NCI-H1694 (cell line): ENCODE measurements at regions not wholly inside any gene's neighbourhood (a gene's known extent, or its start where the extent isn't known, plus 50 kb on each side); places are given as distances from the start of the nearest gene placed in this dataset.
"Not testable (repeated sequence)": the region's sequence is repeated elsewhere in the genome, so short reads cannot be mapped to it uniquely, and the experiment has no call there.

ENCODE experiments used
- DNase-seq: peaks from one replicate; lab custom pipeline; 2025; lab: John Stamatoyannopoulos, UW

- not testable (repeated sequence) for DNase-seq
Observed at GRCh38 chrX:80508083-80508482, 87.8 kb downstream of the TENT5D start.

GRCh38 chrX:80511969-80512760, 91.9 kb downstream of the TENT5D start:
- DNase-seq, result no peak

GRCh38 chrX:80512924-80513323, 92.7 kb downstream of the TENT5D start:
- no peak for DNase-seq

DNA sequence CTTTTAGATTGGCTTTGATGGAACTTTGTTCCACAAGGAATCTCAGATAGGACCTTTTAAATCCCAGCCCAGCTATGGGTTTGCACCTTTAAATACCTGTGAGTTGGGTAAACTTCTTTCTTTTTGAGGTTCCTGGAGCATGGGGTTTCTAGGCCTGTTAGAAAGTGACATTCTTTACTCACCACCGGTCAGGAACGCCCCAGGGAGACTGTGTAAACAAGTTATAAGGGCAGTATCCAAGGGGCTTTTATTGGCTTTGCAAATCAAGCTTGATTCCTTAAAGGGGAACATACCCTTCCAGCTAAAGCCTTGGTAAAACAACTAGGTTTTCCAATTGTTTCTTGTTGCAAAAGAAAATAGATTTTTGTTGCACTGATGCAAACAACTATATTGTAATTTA, 93.4 kb downstream of the TENT5D start:
- no peak for DNase-seq

DNA sequence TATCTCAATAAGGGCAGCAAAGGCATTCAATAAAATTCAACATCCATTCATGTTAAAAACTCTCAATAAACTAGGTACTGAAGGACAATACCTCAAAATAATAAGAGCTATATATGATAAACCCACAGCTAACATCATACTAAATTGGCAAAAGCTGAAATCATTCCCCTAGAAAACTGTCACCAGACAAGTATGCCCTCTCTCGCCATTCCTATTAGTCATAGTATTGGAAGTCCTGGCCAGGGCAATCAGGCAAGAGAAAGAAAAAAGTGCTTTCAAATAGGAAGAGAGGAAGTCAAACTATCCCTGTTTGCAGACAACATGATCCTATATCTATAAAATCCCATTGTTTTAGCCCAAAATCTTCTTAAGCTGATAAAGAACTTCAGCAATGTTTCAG, 116.8 kb downstream of the TENT5D start:
- no peak for DNase-seq

- no peak for DNase-seq
Observed at GRCh38 chrX:80550722-80551121, 130.5 kb downstream of the TENT5D start.

GRCh38 chrX:80556148-80556547, 135.9 kb downstream of the TENT5D start:
- no peak for DNase-seq

GRCh38 chrX:80572636-80573035, 152.4 kb downstream of the TENT5D start:
- DNase-seq, result no peak

- no peak for DNase-seq
Observed at GRCh38 chrX:80573275-80573674, 153.0 kb downstream of the TENT5D start.

GRCh38 chrX:80574486-80575086, 154.3 kb downstream of the TENT5D start:
- not testable (repeated sequence) for DNase-seq

DNA sequence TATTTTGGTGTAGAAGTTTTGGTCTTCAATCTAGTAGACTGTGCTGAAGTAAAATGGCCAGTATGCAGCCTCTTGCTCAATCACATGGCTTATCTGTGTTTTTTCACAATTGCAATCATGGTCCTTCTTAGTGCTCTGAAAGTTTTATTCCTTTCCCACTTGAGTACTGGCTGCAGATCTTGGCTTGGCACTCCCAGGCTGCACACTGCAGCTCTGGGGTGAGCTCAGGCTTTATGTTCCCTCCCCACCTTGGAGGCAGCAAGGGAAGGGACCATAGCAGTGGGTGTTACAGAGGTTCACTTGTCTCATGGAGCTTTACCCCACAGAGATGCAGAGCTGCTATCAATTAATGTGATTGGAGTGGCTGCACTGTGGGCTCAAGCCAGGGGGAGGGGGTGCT, 156.0 kb downstream of the TENT5D start:
- DNase-seq, result no peak

DNA sequence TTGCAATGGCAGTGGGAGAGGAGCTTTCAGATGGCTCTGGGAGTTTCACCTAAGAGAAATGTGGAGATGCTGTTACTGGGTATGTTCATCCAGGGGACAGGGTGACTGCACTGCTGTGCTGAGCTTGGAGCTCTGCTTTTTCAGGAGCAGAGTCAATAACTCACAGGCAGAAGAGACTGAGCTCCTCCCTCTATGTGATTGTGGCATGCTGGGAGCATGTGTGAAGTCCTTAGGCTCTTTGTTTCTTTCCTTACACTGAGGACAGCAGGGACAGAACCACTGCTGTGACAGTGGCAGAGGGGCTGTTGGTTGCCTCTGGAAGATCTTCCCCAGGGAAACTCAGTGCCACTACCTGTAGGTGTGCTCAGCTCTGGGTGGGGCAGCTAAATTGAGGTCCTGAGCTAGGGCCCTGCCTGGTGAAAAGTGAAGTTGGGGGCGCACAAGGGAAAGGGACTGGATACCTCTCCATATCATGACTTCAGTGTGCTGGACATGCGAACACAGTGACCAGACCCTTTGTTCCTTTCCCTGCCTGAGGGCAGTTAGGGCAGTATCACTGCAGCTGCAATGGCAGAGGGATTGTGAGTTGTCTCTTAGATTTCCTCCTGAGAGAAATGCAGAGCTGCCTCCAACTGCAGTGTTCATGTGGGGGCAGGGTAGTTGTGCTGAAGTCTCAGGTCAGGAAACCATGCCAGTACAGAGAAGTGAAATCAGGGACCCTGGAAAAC, 156.7 kb downstream of the TENT5D start:
- DNase-seq, result no peak

- DNase-seq, result peak; percentile 28
Observed at GRCh38 chrX:80578517-80579105, 158.4 kb downstream of the TENT5D start.

DNA sequence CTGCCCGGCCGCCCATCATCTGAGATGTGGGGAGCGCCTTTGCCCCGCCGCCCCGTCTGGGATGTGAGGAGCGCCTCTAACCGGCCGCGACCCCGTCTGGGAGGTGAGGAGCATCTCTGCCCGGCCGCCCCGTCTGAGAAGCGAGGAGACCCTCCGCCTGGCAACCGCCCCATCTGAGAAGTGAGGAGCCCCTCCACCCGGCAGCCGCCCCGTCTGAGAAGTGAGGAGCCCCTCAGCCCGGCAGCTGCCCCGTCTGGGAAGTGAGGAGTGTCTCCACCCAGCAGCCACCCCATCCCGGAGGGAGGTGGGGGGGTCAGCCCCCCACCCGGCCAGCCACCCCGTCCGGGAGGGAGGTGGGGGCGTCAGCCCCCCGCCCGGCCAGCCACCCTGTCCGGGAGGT, 170.7 kb downstream of the TENT5D start:
- DNase-seq, result not testable (repeated sequence)

GRCh38 chrX:80602036-80602860, 182.0 kb downstream of the TENT5D start:
- no peak for DNase-seq
